Chondrocyte (in vitro differentiated cells): ENCODE measurements at regions not wholly inside any gene's neighbourhood (a gene's known extent, or its start where the extent isn't known, plus 50 kb on each side); places are given as distances from the start of the nearest gene placed in this dataset.

Experiments used
- DNase-seq: peaks from one replicate; pipeline ENCODE4 v3.0.0; 2021; ENCODE audit warnings: mixed read lengths, low spot score
- H3K27ac Mint-ChIP-seq: one replicate; pipeline ENCODE4 v1.8.0; 2021; ENCODE audit warnings: mild to moderate bottlenecking, moderate library complexity, mixed read lengths; ENCODE audit not compliant: unreplicated experiment
- H3K27me3 Mint-ChIP-seq: 2 replicates; pipeline ENCODE4 v1.8.0; 2021; ENCODE audit warnings: low read depth, mixed read lengths
- H3K36me3 Mint-ChIP-seq: 2 replicates; pipeline ENCODE4 v1.8.0; 2021; ENCODE audit warnings: low read depth, mixed read lengths
- H3K4me1 Mint-ChIP-seq: 2 replicates; pipeline ENCODE4 v1.8.0; 2021; ENCODE audit warnings: low read depth, mild to moderate bottlenecking, mixed read lengths
- H3K4me3 Mint-ChIP-seq: one replicate; pipeline ENCODE4 v1.8.0; 2021; ENCODE audit warnings: mild to moderate bottlenecking, moderate library complexity, mixed read lengths; ENCODE audit not compliant: unreplicated experiment
- H3K9me3 Mint-ChIP-seq: 2 replicates; pipeline ENCODE4 v1.8.0; 2021; ENCODE audit warnings: low read depth, mixed read lengths
- CTCF ChIP-seq: fragments of 200-600 bp; sonication (generic); IDR thresholded peaks from 2 replicates; pipeline ENCODE4 v1.5.0; 2021; ENCODE audit warnings: antibody characterized with exemption, mild to moderate bottlenecking, moderate library complexity

GRCh38 chr6:101113468-101114260 is 232.5 kb upstream of the ASCC3 start:
- TF ChIP-seq CTCF = no peak
- Mint-ChIP-seq H3K9me3 (no peaks in the 10 kb centered on the region), H3K27ac (no peak overlapping the region), H3K4me1 (no peaks in the 10 kb centered on the region), H3K36me3 (no peaks in the 10 kb centered on the region), H3K27me3 (no peaks in the 10 kb centered on the region), H3K4me3 (no peak overlapping the region)
- DNase-seq = no peak

- DNase-seq = no peak
- peak; percentile 89 for TF ChIP-seq CTCF
- Mint-ChIP-seq H3K27ac (no peak overlapping the region), H3K4me1 (no peaks in the 10 kb centered on the region), H3K27me3 (no peaks in the 10 kb centered on the region), H3K36me3 (no peaks in the 10 kb centered on the region), H3K9me3 (no peaks in the 10 kb centered on the region), H3K4me3 (no peak overlapping the region)
Observed at GRCh38 chr6:101114703-101115102, 233.6 kb upstream of the ASCC3 start.

GRCh38 chr6:101116337-101116736 is 235.2 kb upstream of the ASCC3 start:
- Mint-ChIP-seq H3K4me1 (no peaks in the 10 kb centered on the region), H3K36me3 (no peaks in the 10 kb centered on the region), H3K4me3 (no peak overlapping the region), H3K9me3 (no peaks in the 10 kb centered on the region), H3K27me3 (no peaks in the 10 kb centered on the region), H3K27ac (no peak overlapping the region)
- no peak for TF ChIP-seq CTCF
- DNase-seq = no peak

DNA sequence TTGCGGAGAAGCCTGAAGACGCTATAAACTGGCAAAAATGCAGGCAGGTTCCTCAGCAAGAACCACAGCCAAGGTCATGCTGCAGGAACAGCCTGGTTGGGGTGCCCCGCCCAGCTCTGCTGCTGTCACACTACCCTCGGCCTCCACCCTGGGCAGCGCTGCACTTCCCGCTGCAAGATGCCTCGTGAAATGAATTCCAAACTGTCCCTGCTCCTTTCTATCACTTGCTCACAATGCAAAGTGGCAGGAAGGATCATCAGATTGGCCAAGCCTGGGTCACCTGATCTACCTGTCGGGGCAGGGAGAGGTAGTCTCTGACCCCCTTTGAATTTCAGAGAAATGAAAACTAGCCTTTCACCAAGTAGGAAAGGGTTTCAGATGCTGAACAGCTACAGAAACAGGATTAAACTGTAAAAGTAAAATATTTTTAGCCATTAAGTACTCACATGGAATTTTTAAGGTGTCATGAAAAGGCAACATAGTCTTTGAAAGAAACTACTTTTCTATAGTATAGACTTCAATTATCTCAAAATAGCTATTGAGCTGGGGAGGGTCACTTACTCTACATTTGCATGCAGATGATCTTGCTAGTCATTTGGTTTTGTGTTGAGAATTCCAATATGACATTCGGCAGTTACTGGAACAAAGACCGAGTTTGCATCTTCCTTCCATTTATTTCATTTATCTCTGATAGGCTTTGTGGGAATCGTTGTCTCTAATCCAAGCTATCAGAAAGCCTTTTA is 236.4 kb upstream of the ASCC3 start:
- H3K27me3 Mint-ChIP-seq = no peaks in the 10 kb centered on the region
- H3K27ac Mint-ChIP-seq = no peak overlapping the region
- H3K4me3 Mint-ChIP-seq = no peak overlapping the region
- no peak for TF ChIP-seq CTCF
- no peak for DNase-seq
- no peaks in the 10 kb centered on the region for H3K4me1 Mint-ChIP-seq
- H3K36me3 Mint-ChIP-seq = no peaks in the 10 kb centered on the region
- no peaks in the 10 kb centered on the region for H3K9me3 Mint-ChIP-seq

- Mint-ChIP-seq H3K27ac (no peak overlapping the region), H3K27me3 (no peaks in the 10 kb centered on the region), H3K4me3 (no peak overlapping the region), H3K36me3 (no peaks in the 10 kb centered on the region), H3K9me3 (no peaks in the 10 kb centered on the region), H3K4me1 (no peaks in the 10 kb centered on the region)
- no peak for DNase-seq
- TF ChIP-seq CTCF = no peak
Observed at GRCh38 chr6:101118136-101118396, 236.9 kb upstream of the ASCC3 start.
